ENCODE measurements at regions not wholly inside any gene's neighbourhood (a gene's known extent, or its start where the extent isn't known, plus 50 kb on each side); places are given as distances from the start of the nearest gene placed in this dataset.

DNA sequence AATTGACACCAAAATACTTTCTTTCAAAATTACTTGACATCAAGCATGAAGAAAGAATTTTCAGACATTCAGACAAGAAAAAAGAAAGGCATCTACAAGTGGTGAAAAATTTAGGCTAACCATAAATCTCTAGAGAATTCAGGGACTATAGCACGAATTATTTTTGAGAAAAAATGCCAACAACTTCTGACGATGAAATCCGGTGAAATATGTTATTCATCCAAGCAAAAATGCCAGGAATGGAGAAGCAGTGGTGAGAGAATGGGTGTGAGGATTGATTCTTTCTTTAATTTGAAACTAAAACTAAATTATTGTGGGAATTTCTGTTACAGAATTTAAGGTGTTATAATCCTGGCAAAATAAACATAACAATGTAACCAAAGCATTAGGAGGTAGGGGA is 69.4 kb upstream of the SORBS2 start:
- DNase-seq (ENCODE audit: low read depth) = no peak
- TF ChIP-seq, protein P1, sequence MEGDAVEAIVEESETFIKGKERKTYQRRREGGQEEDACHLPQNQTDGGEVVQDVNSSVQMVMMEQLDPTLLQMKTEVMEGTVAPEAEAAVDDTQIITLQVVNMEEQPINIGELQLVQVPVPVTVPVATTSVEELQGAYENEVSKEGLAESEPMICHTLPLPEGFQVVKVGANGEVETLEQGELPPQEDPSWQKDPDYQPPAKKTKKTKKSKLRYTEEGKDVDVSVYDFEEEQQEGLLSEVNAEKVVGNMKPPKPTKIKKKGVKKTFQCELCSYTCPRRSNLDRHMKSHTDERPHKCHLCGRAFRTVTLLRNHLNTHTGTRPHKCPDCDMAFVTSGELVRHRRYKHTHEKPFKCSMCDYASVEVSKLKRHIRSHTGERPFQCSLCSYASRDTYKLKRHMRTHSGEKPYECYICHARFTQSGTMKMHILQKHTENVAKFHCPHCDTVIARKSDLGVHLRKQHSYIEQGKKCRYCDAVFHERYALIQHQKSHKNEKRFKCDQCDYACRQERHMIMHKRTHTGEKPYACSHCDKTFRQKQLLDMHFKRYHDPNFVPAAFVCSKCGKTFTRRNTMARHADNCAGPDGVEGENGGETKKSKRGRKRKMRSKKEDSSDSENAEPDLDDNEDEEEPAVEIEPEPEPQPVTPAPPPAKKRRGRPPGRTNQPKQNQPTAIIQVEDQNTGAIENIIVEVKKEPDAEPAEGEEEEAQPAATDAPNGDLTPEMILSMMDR (IDR thresholded peaks at IDR 0.05; ENCODE audit: insufficient read depth, low read depth, low read length, missing control alignments) = no peak

DNA sequence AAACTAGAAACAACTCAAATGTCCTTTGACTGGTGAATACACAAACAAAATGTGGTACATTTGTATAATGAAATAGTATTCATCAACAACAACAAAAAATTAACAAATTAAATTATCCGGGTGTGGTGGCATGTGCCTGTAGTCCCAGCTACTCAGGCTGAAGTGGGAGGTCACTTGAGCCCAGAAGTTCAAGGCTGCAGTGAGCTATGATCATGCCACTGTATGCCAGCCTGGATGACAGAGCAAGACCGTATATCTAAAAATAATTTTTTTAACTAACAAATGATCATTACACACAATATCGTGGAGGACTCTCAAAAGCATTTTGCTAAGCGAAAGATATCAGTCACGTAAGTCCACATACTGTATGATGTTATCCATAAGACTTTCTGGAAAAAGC is 71.6 kb upstream of the SORBS2 start:
- H3K4me3 ChIP-seq (ENCODE audit: low read length) = no peak overlapping the region
- DNase-seq (ENCODE audit: low read depth) = no peak
- TF ChIP-seq, protein P1 (IDR thresholded peaks at IDR 0.05; ENCODE audit: insufficient read depth, low read depth, low read length, missing control alignments) = no peak

More for the DNA sequence above, 69.4 kb upstream of the SORBS2 start:
- H3K4me3 ChIP-seq (ENCODE audit: low read length) = no peak overlapping the region

DNA sequence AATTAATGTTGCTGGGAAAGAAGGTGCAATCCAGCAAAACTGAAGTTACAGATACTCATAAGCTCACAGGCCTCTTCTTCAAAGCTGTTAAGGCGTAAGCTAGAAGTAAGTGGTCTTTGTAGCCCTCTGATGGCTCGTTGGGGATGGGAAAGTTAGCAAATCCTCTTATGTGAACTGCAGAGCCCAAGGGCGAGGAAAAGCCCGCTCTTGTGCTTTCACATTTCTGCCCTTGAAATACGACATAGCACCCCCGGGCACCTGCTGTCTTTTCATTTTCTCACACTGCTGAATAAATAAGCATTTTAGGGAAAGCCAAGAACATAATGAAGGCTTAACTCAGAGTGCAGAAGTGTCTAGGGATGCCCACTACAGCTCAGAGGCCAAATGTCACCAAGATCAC is 73.1 kb upstream of the SORBS2 start:
- TF ChIP-seq, protein P1 (IDR thresholded peaks at IDR 0.05; ENCODE audit: insufficient read depth, low read depth, low read length, missing control alignments) = no peak
- H3K4me3 ChIP-seq (ENCODE audit: low read length) = no peak overlapping the region
- no peak for DNase-seq (ENCODE audit: low read depth)

DNA sequence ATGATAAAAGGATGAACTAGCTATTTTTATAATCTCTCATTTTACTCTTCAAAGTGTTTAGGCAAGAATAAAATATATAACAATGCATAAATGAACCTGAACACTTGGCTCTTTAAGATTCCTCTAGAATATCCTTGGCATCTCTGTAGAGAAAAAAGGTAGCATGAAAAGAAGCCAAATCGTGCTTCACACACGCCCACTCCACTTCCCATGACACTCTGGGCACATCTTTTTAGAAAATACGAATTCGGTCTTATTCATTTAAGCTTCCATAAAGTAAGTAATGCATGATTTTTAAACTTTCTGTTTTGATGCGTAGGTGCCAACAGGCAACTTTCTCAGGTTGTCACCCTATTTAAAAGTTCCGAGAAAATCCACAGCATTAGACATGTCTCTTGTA is 73.6 kb upstream of the SORBS2 start:
- DNase-seq (ENCODE audit: low read depth) = no peak
- TF ChIP-seq, protein P1 (IDR thresholded peaks at IDR 0.05; ENCODE audit: insufficient read depth, low read depth, low read length, missing control alignments) = no peak
- no peak overlapping the region for H3K4me3 ChIP-seq (ENCODE audit: low read length)

DNA sequence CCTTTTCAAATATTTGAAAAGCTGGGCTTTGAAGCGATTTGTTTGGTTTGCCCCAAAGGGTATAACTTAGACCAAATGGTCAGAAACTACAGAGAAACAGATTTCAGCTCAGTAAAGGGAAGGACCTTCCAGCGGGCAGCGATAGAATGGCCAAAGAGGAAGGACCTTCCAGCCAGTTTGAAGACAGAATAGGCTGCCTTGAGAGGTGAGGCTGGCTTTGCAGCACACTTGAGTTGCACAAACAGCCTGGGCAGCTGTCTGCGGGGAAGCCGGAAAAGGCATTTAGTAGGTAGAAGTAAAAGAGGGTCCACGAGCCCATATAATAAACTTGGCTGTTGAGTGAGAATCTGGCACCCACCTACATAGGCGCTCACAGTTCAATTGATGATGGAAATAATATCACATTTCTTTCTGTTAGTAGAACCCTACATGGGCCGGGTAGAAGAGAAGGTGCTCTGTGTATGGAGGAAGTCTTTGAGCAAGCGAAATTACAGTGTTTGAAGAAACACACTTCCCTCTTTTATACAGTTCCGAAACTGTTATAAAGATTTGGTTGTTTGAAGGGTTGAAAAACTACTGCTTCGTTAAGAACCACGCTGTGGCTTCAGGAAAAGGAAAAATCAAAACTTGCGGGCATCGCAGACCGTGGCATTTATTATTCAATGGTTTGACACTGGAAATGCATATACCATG is 75.0 kb upstream of the SORBS2 start:
- H3K4me3 ChIP-seq (ENCODE audit: low read length) = no peak overlapping the region
- DNase-seq (ENCODE audit: low read depth) = no peak
- TF ChIP-seq, protein P1 (IDR thresholded peaks at IDR 0.05; ENCODE audit: insufficient read depth, low read depth, low read length, missing control alignments) = no peak

DNA sequence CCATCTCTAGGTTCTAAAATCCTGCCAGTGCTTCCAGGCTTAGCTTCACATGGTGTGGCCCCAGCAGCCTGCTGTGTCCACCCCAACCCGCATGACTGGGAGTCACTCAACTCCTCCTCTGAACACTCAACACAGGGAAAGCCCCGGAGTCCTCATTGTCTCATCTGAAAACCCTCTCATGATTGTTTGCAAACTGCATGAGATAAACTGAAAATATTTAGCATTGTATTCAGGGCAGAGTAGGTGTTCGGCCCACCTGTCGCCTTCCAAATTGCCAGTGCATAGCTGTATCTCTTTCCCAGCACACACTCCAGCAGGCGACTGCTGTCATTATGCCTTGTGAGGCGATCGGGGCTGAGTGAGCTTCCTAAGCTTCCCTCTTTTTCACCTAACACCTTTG is 76.7 kb upstream of the SORBS2 start:
- DNase-seq (ENCODE audit: low read depth) = no peak
- TF ChIP-seq, protein P1 (IDR thresholded peaks at IDR 0.05; ENCODE audit: insufficient read depth, low read depth, low read length, missing control alignments) = no peak
- no peak overlapping the region for H3K4me3 ChIP-seq (ENCODE audit: low read length)

DNA sequence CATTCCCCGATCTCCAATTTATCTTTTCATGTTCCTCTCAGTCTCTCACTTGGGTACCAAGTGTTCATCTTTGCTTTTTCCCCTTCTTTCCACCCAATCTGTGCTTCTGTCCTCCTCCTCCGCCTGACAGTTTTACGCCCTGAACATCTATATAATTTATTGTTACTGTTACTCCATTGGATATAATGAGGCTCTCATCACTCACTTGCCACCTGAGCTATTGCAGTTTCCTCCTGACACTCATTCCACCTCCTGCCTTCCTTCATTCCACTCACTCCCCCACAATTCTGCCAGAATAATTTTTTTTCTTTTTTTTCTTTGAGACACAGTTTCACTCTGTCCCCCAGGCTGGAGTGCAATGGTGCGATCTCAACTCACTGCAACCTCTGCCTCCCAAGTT is 77.6 kb upstream of the SORBS2 start:
- DNase-seq (ENCODE audit: low read depth) = no peak
- no peak overlapping the region for H3K4me3 ChIP-seq (ENCODE audit: low read length)
- TF ChIP-seq, protein P1 (IDR thresholded peaks at IDR 0.05; ENCODE audit: insufficient read depth, low read depth, low read length, missing control alignments) = no peak
